HG02981 (cell line): ENCODE measurements at regions not wholly inside any gene's neighbourhood (a gene's known extent, or its start where the extent isn't known, plus 50 kb on each side); places are given as distances from the start of the nearest gene placed in this dataset.
"Not testable (repeated sequence)": the region's sequence is repeated elsewhere in the genome, so short reads cannot be mapped to it uniquely, and the experiment has no call there.

Experiments used
- ATAC-seq: cut with Tn5 transposase; IDR thresholded peaks from one replicate; pipeline ENCODE4 v1.9.1; 2021; ENCODE audit warnings: mild to moderate bottlenecking, moderate library complexity; ENCODE audit not compliant: unreplicated experiment

DNA sequence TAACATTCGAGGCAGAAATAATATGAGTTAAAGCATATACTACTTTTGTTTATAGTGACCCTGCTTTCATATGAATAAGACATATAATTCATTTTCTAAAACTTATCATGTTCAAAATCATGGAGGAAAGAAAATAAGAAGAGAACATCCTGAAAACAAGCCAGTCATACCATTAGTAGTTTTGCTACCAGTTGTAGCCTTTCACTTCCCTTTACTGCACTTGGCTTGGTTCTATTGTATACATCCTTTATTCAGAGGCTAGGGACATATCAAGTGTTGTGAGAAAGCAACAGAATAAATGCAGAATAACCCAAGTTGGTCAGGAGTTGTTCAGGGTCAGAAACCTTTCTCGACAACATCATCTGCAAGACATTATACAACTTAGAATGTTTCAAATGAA lies 598.7 kb downstream of the SOX5 start:
- ATAC-seq = peak; percentile 98

DNA sequence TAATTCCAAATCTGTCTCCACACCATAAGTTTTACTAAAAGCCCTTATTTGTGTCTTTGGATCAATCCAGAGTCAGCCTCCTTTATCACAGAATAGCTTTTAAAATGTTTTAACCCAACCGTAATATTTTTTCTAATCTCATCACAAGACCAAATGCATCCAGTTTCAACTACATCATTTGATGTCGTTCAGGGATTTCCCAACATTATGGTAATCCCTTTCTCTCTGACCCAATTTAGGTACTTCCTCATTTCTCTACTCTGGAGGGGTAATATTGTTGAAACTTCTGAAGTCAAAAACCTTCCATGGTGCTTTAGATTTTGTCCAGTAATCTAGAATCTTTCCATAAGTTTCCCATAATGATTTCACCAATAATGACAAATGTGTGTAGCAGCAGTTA lies 596.8 kb downstream of the SOX5 start:
- no peak for ATAC-seq

DNA sequence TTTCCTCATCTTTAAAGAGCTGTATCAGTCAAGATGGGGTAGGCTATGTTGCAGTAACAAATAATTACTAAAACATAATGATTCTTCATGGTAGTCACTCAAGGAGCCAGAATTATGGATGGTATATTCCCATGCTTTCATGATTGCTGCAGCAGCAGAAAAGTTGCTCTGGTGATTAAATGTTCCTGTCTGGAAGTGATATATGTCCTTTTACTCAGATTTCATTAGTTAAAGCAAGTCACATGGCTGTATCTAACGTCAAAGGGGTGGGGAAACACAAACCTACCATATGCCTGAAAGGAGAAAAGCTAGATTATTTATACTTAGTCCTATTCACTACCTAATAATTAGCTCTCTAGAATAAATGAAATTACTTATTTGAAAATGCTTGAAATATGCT lies 594.7 kb downstream of the SOX5 start:
- no peak for ATAC-seq

DNA sequence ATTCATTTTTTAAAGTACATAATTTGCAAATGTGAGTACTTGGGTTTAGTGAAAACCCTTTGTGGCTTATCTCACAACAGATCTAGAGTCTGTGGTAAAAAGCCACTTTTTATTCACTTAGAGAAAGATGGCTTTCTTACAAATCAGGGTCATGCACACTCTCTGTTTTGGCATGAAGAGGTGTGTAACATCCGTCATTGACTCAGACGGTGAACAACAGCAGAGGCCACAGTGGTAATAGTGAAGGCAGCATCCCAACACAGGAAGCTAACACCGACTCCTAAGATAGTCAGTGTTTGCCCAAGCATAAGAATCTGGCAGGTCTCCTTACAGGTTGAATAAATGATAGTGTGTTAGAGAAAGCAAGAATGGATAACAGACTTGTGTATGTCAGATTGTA lies 593.0 kb downstream of the SOX5 start:
- no peak for ATAC-seq

DNA sequence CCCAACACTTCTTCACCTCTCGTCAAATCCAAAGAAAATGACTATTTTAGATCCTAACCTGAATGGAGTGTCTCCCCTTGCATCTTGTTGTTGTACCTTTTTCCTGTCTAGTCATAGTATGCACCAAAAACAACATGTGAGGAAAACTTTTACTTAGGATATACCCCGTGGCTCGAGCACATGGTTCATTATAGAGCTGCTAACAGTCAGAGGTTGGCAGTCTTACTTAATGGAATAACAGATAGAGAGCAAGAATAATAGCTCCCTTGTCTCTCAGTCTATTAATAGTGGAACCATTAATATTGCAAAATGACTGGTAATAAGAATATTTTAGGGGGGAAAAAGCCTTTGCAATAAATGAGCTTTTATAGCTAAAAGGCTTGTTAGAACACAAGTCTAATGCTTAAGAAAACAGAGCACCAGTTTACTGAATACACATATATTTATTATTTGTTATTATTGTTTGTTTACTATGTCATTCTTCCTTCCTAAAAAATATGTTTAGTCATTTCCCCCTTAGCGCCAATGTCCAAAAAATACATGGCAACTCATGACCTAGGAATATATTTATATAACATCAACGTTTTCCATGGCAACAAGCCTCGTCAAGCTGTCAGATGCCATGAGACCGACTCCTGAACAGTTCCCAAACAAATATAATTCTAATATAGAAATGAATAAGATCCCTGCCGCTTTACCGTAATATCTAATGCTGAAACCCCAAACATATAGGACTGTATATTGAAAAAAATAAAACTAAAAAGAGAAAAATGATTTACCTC lies 592.4 kb downstream of the SOX5 start:
- no peak for ATAC-seq

DNA sequence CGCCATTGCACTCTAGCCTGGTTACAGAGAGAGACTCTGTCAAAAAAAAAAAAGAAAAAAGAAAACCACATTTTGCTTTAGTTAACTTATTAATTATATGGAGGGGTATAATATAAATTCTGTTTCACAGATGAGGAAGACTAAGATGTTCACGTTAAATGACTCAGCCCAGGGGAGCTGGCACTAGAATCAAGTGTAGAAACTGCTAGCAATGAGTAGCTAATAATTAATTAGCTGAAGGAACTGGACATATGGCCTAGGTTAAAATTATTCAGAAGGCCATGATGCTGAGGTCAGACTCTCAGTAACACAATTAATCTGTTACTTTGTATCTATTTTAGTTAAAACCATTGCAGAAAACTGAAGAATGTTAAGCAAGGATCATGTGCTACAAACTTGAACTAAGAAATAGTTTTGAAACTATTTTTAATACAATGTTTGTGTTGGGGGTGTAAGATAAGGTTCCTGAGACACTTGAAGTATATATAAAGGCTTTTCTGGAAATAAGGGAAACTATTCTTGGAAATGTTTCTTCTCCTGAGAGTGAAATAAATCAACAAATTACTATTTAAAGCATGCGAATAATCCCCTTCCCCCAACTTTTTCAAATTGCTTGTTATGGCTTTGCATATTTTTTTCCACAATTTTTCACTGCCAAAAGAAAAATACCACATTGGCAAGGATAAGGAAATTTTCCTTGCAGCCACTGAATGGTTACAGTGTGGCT lies 589.3 kb downstream of the SOX5 start:
- ATAC-seq = no peak

DNA sequence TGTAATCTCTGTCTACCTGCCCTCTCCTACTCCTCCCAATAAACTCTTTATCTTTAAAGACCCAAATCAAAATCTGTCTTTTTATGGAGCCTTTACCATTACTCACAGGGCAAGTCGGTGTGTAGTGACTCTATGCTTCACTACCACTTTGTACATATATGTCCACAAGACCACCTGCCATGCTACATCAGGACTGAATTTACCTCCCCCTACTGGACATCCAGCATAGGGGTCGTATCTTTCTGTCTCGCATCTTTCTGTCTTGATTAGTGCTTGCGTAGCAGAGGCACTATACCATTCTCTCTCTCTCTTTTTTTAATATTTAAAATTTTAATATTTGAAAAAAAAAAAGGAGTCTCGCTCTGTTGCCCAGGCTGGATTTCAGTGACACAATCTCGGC lies 587.5 kb downstream of the SOX5 start:
- no peak for ATAC-seq

DNA sequence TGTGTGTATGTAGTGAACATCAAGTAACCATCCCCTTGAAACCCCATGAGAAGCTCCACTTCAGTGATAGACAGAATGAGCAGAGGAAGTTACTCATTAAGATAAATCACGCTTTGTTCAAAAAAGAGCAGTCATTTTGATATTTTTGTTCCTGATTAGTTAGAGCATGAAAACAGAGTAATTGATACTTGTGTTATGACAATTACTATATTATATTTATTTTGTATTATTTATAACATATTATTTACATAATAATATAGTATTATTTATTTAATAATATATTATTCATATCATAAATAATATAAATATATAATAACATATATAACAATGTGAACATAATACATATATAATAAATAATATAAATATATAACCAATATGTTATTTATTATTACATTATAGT lies 580.9 kb downstream of the SOX5 start:
- no peak for ATAC-seq

DNA sequence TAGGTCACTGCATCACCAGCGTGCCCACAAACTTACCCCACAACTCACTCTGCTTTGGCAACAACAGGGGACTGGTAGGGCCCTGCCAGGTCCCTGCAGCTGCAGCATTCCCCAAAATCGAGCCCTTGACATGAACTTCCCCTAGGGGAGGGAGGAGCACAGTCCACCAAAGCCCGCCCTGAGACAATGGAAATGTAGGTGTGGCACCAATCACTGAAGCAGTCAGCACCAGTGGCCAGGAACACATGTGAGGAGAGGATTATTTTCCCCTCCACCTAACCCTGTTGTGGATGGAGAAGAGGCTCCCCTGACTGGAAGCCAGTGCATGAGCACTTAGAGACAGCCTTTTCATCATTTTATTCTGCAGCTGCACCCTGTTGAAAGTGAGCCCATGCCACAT lies 573.8 kb downstream of the SOX5 start:
- ATAC-seq = no peak

DNA sequence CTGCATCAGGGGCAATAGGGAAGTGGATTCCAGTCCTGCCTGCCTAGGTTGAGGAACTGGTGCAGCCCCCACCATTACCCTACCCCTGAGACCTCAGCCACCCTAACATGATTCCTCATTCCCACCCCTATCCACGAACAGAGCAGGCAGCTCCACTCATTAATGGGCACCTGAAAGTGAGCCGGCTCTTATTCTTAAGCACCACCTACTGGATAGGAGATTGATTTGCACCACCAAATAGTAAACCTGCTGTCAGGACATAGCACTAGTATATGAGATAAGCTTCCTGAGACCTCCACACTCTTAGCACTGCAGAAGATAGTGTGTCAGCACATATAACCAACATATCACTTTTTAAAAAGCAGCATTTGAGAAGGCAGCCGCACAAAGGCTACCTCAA lies 573.2 kb downstream of the SOX5 start:
- ATAC-seq = no peak

DNA sequence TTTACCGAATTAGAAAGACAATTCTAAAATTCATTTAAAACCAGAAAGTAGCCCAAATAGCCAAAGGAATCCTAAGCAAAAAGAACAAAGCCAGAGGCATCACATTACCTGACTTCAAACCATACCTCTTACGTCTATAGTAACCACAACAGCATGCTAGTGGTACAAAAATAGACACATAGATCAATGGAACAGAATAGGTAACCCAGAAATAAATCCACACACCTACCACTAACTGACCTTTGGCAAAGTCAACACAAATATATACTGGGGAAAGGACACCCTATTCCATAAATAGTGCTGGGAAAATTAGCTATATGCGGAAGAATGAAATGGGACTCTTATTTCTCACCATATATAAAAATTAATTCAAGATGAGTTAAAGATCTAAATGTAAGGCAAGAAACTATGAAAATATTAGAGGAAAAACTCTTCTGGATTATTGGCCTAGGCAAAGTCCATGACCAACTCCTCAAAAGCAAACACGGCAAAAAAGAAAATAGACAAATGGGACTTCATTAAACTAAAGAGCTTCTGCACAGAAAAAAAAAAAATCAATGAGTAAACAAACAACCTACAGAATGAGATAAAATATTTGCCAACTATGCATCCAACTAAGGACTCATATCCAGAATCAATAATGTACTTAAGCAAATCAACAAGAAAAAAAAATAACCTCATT lies 568.9 kb downstream of the SOX5 start:
- no peak for ATAC-seq

DNA sequence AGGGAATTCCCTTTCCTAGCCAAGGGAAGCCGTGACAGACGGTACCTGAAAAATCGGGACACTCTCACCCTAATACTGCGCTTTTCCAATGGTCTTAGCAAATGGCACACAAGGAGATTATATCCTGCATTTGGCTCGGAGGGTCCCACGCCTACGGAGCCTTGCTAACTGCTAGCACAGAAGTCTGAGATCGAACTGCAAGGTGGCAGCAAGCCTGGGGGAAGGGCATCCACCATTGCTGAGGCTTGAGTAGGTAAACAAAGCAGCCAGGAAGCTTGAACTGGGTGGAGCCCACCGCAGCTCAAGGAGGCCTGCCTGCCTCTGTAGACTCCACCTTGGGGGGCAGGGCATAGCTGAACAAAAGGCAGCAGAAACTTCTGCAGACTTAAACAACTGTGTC lies 560.6 kb downstream of the SOX5 start:
- ATAC-seq = not testable (repeated sequence)

DNA sequence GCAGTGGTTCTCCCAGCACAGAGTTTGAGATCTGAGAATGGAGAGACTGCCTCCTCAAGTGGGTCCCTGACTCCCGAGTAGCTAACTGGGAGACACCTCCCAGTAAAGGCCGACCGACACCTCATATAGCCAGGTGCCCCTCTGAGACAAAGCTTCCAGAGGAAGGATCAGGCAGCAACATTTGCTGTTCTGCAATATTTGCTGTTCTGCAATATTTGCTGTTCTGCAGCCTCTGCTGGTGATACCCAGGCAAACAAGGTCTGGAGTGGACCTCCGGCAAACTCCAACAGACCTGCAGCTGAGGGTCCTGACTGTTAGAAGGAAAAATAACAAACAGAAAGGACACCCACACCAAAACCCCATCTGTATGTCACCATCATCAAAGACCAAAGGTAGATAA lies 560.2 kb downstream of the SOX5 start:
- ATAC-seq = not testable (repeated sequence)

DNA sequence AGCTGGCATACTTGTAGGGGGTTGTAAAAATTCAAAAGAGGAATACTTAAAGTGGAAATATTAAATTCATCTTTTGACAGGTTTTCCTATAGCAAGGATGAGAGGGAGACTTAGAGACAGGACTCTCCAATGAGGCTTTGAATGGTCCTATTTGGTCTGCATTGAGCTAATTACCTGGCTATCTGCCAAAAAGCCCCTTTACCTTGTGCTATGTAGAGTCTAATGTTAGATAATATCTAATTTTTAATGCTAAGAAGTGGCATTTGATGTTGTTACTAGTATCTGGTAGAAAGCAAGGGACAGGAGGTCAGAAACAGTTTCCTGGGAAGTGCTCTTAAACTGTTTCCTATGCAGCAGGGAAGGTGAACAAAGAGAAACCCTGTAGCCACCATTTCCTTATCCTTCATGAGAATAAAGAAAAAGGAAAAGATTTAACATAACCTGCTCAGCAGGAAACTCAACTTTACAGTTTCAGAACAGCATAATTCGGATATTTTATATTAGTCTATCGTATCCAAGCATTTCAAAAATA lies 550.0 kb downstream of the SOX5 start:
- ATAC-seq = no peak

DNA sequence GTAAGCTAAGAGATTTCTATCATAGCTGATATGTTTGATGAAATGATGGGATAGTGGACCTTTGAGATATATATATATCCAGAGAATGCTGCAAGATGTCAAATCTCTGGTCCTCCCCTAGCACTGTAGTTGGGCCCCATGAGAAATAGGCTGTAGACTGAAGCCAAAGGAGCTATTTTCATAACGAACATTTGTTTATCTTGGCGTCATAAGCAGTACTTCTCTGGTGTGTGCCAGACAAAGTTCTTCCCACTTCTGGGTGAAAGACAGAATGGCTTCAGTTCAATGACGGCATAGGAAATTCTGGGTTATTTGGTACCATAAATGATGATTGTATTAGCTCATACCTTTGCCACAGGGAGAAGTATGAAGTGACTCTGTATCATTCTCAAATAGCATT lies 534.3 kb downstream of the SOX5 start:
- ATAC-seq = no peak

DNA sequence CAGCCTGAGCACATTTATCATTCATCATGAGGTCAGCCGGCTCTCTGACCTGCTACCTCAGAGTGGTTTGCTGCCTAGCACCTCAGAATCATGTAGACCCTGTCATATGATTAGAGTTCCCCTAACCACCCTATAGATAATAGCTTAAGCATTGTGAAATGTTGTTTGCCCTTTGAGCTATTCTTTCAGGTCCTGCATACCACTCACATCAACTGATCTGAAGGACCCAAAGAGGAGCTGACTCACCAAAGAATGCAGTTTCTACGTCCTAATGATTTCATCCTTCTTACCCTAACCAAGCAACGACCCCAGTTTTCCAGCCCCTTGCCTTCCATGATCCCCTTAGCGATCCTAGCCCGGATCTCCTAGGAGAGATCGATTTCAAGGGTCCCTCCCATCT lies 527.9 kb downstream of the SOX5 start:
- ATAC-seq = no peak

DNA sequence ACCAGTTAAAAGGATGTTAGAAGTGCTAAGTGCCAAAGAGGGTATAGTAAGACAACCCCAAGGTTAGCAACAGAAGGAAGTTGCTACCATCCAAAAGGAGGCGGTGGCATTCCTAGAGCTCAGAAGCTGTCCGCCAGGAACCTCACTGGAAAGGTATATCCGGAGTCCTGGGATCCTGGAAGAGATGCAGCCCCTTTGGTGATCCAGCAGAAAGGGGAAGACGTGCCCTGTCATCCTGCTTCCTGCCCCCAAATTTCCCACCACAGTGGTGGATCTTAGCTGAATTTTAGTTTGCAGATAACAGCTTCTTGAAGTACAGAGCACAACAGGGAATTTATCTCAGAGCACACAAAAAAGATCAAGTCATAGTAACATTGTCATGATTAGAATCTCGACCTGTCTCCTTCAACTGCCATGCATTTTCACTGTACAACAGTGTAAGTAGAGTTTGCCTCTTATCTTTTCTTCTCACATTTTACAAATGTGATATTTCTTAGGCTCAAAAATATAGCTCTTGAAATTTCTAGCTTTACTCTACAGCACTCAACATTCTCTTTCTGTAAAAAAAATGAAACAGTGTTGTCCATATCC lies 526.3 kb downstream of the SOX5 start:
- ATAC-seq = no peak

DNA sequence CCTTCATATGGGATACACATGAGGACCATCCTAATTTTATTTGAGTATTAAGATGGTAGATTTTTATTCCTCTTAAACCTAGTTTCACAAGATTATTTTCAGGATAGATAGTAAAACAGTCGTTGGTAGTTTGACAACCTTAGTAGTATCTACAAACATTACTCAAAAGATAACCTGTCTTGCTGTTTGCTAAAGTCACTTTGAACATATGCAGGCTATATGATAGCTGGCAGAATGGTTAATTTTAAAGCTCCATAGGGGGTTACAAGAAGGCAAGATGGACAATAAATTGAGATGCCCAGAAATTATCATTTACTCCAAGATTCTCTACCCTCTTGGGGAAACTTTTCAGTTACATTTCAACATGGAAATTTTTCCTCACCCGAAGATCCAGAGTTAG lies 525.7 kb downstream of the SOX5 start:
- ATAC-seq = no peak

DNA sequence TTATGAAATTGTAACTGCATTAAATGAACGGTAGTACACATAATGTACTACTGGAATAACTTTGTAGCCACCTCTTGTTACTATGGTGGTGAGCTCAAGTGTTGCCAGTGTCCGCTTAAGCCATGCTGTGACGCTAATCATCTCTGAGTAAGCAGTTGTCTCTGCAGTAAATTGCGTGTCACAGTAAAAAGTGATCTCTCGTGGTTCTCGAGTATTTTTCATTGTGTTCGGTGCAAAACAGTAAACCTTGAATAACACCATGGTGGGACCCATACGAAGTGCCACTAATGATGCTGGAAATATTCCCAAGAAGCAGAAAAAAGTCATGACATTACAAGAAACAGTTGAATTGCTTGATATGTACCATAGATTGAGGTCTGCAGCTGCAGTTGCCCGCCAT lies 524.8 kb downstream of the SOX5 start:
- no peak for ATAC-seq

DNA sequence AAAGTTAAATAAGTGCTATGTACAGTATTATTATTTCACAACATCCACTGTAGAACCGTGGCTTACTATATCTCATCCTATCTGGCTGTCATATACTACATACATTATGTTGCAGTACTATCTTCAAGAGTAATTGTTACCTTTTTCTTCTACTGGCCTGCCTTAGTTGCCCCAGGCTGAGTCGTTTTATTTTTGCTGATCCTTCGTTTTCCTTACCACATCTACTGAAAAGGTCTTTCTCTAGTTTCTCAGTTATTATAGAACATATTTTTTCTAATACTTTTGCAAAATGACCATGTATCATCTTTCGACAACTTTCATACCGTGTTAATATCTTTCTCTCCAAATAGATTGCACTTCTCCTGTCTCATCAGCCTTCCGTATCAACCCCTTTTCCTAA lies 523.1 kb downstream of the SOX5 start:
- ATAC-seq = no peak

DNA sequence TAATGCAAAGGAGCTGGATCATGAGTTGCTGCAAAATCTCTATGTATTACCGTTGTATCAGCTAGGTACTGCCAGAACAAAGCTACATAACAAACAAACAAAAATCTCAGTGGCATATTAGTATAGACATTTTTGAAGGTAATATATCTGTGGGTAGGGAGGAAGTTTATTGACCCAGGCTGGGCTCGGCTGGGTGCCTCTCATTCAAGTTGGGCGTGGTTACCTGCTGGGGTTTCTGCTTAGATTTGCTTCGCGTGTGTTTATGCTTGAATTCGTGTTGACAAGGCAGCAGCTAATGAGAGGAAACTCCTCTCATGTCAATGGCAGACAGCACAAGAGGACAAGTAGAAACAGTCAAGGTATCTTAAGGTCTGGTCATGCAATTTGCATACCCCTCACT lies 520.7 kb downstream of the SOX5 start:
- no peak for ATAC-seq
